Upper lobe of left lung (tissue), 4 donors: ENCODE measurements at regions not wholly inside any gene's neighbourhood (a gene's known extent, or its start where the extent isn't known, plus 50 kb on each side); places are given as distances from the start of the nearest gene placed in this dataset.

Source experiments
- CTCF ChIP-seq, 6 experiments: fragments of 450-650 bp in 4 of 6; fragments of 200-600 bp in 2 of 6; sonication (generic) in 2 of 6; IDR thresholded peaks; one replicate each; pipeline ENCODE4 v1.5.1; 2016 to 2019; ENCODE audit warnings: antibody characterized with exemption in 6 of 6
- EP300 ChIP-seq, 4 donors: sonication (generic); formaldehyde crosslinking; IDR thresholded peaks; one replicate each; pipeline ENCODE4 v1.5.1; 2017; ENCODE audit warnings: antibody characterized with exemption in 4 of 4, control low read depth in 2 of 4
- POLR2A ChIP-seq, 4 donors: fragments of 450-650 bp; IDR thresholded peaks; one replicate each; pipeline ENCODE4 v1.5.1; 2016 to 2017; ENCODE audit warnings: antibody characterized with exemption in 4 of 4, mild to moderate bottlenecking in 2 of 4
- POLR2AphosphoS5 ChIP-seq, 2 donors: sonication (generic); formaldehyde crosslinking; IDR thresholded peaks; one replicate each; pipeline ENCODE4 v1.5.1; 2017; ENCODE audit warnings: antibody characterized with exemption in 2 of 2

- TF ChIP-seq CTCF (IDR thresholded peaks at IDR 0.05) (no peak), POLR2A (IDR thresholded peaks at IDR 0.05) (no peak), POLR2AphosphoS5 (IDR thresholded peaks at IDR 0.05) (no peak), EP300 (IDR thresholded peaks at IDR 0.05) (no peak)
Measured at GRCh38 chr13:88144580-88144979, 473.4 kb downstream of the SLITRK5 start.
